ENCODE measurements at regions not wholly inside any gene's neighbourhood (a gene's known extent, or its start where the extent isn't known, plus 50 kb on each side); places are given as distances from the start of the nearest gene placed in this dataset.

DNA sequence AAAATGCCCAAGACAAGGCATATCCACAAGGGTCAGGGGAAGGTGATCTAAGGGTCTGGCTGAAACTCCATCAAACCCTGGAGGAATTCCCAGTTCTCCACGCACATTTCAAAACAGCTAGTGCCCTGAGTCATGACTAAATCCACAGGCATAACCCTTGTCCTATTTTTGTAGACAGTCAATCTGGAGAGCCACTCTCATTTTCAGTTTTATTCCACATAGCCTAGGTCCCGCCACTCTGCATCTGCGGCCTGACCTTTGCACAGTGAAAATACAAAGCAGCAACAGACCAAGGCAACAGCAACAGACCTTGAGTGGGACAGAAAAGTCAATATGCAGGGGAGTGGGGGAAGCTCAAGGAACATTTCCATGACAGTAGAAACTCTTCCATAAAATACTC lies 201.4 kb upstream of the NPVF start:
- Histone ChIP-seq H3K36me3 (replicated peaks; ENCODE audit: low read depth, low read length) (no peaks in the 10 kb centered on the region), H3K4me2 (ENCODE audit: low read length) (no peak overlapping the region), H2AFZ (ENCODE audit: low read depth, low read length) (no peak overlapping the region), H3K4me3 (ENCODE audit: low read length) (no peak overlapping the region), H3K9ac (ENCODE audit: low read length) (no peak overlapping the region), H3K9me3 (ENCODE audit: insufficient read depth, low read length) (no peaks in the 10 kb centered on the region), H3K4me1 (ENCODE audit: low read length) (no peaks in the 10 kb centered on the region), H3K27ac (ENCODE audit: low read length) (no peak overlapping the region), H4K20me1 (ENCODE audit: insufficient read depth, low read length) (no peaks in the 10 kb centered on the region), H3K79me2 (ENCODE audit: low read length) (no peaks in the 10 kb centered on the region), H3K27me3 (ENCODE audit: low read depth, low read length) (no peaks in the 10 kb centered on the region)
- TF ChIP-seq EZH2phosphoT487 (IDR thresholded peaks at IDR 0.05; ENCODE audit: low read depth): no peak
- TF ChIP-seq, protein P1, sequence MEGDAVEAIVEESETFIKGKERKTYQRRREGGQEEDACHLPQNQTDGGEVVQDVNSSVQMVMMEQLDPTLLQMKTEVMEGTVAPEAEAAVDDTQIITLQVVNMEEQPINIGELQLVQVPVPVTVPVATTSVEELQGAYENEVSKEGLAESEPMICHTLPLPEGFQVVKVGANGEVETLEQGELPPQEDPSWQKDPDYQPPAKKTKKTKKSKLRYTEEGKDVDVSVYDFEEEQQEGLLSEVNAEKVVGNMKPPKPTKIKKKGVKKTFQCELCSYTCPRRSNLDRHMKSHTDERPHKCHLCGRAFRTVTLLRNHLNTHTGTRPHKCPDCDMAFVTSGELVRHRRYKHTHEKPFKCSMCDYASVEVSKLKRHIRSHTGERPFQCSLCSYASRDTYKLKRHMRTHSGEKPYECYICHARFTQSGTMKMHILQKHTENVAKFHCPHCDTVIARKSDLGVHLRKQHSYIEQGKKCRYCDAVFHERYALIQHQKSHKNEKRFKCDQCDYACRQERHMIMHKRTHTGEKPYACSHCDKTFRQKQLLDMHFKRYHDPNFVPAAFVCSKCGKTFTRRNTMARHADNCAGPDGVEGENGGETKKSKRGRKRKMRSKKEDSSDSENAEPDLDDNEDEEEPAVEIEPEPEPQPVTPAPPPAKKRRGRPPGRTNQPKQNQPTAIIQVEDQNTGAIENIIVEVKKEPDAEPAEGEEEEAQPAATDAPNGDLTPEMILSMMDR (IDR thresholded peaks at IDR 0.05; ENCODE audit: low read depth, low read length): no peak

DNA sequence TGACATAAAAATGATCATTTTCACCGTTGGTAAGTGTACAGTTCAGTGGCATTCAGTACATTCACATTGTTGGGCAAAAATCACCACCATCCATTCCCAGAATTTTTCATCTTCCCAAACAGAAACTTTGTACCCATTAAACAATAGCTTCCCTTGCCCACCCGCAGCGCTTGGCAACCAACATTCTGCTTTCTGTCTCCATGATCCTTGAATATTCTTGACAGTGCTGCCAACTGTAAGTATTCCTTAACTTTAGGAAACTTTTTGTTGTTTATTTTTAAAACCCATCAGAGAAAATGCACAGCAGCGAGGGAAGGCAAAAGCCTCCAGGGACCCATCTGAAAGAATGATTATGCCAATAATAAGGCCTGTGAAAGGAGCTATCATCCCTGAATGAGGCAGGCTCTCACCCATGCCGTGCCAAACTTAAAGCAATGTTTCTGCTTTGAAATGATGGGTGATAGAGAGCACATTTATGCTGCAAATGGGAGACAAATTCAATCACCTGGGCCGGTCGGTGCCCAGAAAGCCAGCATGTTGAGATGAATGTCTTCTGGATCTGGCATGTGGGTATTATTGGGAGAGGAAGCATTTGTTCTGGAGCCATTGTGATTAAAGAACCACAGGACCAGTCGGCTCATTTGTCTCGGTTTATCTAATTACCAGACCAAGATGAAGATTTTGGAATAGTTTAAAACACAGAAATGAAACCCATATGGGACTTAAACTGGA lies 202.1 kb upstream of the NPVF start:
- no peaks in the 10 kb centered on the region for H3K27me3 ChIP-seq (ENCODE audit: low read depth, low read length)
- no peaks in the 10 kb centered on the region for H4K20me1 ChIP-seq (ENCODE audit: insufficient read depth, low read length)
- TF ChIP-seq, protein P1 (IDR thresholded peaks at IDR 0.05; ENCODE audit: low read depth, low read length): no peak
- TF ChIP-seq EZH2phosphoT487 (IDR thresholded peaks at IDR 0.05; ENCODE audit: low read depth): no peak
- H3K4me1 ChIP-seq (ENCODE audit: low read length): no peaks in the 10 kb centered on the region
- H3K36me3 ChIP-seq (replicated peaks; ENCODE audit: low read depth, low read length): no peaks in the 10 kb centered on the region
- no peak overlapping the region for H2AFZ ChIP-seq (ENCODE audit: low read depth, low read length)
- H3K27ac ChIP-seq (ENCODE audit: low read length): no peak overlapping the region
- H3K4me3 ChIP-seq (ENCODE audit: low read length): no peak overlapping the region
- H3K4me2 ChIP-seq (ENCODE audit: low read length): no peak overlapping the region
- H3K9me3 ChIP-seq (ENCODE audit: insufficient read depth, low read length): no peaks in the 10 kb centered on the region
- no peak overlapping the region for H3K9ac ChIP-seq (ENCODE audit: low read length)
- no peaks in the 10 kb centered on the region for H3K79me2 ChIP-seq (ENCODE audit: low read length)

DNA sequence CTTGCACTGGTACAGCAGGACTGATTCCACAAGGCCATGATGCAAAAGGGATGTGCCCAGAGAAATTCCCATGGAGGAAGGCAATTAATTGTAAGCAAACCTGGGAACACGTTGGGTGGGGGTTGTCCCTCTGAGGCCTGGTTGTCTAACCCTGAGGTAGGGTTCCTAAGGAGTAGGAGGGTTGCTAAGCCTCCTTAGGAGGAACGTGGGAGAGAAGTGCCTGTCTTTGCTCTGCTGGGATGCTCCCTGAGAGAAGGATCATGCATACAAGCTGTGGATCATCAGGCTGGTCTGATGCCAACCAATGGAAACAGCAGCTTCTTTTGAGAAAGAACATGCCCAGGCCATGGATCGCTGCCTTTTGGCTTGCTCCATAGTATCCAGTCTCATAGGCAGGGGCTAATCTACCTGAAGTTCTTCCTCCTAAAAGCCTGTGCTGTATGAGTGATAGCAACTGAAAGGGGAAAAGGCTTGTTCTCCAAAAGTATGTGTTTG lies 203.7 kb upstream of the NPVF start:
- Histone ChIP-seq H4K20me1 (ENCODE audit: insufficient read depth, low read length) (no peaks in the 10 kb centered on the region), H3K4me1 (ENCODE audit: low read length) (no peaks in the 10 kb centered on the region), H3K27ac (ENCODE audit: low read length) (no peak overlapping the region), H3K9me3 (ENCODE audit: insufficient read depth, low read length) (no peaks in the 10 kb centered on the region), H3K27me3 (ENCODE audit: low read depth, low read length) (no peaks in the 10 kb centered on the region), H3K9ac (ENCODE audit: low read length) (no peak overlapping the region), H2AFZ (ENCODE audit: low read depth, low read length) (no peak overlapping the region), H3K4me2 (ENCODE audit: low read length) (no peak overlapping the region), H3K36me3 (replicated peaks; ENCODE audit: low read depth, low read length) (no peaks in the 10 kb centered on the region), H3K79me2 (ENCODE audit: low read length) (no peaks in the 10 kb centered on the region), H3K4me3 (ENCODE audit: low read length) (no peak overlapping the region)
- TF ChIP-seq EZH2phosphoT487 (IDR thresholded peaks at IDR 0.05; ENCODE audit: low read depth): no peak
- TF ChIP-seq, protein P1 (IDR thresholded peaks at IDR 0.05; ENCODE audit: low read depth, low read length): no peak

DNA sequence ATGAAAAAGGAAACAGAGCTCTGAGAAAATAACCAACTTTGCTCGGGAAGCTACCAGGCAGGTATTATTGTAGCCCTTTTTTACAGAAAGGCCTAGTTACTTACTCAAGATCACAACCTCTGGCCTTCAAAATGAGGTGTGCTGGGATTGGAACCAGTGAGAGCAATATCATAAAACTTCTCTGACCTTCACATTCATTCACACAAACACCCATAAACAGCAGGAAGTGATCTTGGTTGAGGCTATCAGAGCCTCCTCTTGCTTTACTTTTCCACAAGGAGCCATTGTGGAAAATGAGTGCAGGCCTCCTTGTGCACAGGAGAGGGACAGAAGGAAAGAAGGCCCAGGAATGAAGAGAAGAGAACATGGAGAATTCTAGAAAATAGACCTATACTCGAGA lies 204.5 kb upstream of the NPVF start:
- Histone ChIP-seq H3K36me3 (replicated peaks; ENCODE audit: low read depth, low read length) (no peaks in the 10 kb centered on the region), H3K4me2 (ENCODE audit: low read length) (no peak overlapping the region), H3K27ac (ENCODE audit: low read length) (no peak overlapping the region), H3K9me3 (ENCODE audit: insufficient read depth, low read length) (no peaks in the 10 kb centered on the region), H3K4me3 (ENCODE audit: low read length) (no peak overlapping the region), H3K9ac (ENCODE audit: low read length) (no peak overlapping the region), H4K20me1 (ENCODE audit: insufficient read depth, low read length) (no peaks in the 10 kb centered on the region), H3K27me3 (ENCODE audit: low read depth, low read length) (no peaks in the 10 kb centered on the region), H2AFZ (ENCODE audit: low read depth, low read length) (no peak overlapping the region), H3K4me1 (ENCODE audit: low read length) (no peaks in the 10 kb centered on the region), H3K79me2 (ENCODE audit: low read length) (no peaks in the 10 kb centered on the region)
- no peak for TF ChIP-seq EZH2phosphoT487 (IDR thresholded peaks at IDR 0.05; ENCODE audit: low read depth)
- TF ChIP-seq, protein P1 (IDR thresholded peaks at IDR 0.05; ENCODE audit: low read depth, low read length): no peak

Data from OCI-LY3 (cell line).